ENCODE measurements at regions not wholly inside any gene's neighbourhood (a gene's known extent, or its start where the extent isn't known, plus 50 kb on each side); places are given as distances from the start of the nearest gene placed in this dataset.

GRCh38 chr22:48834404-48834803 lies 993.3 kb downstream of the BRD1 start:
- TF ChIP-seq, protein P1, sequence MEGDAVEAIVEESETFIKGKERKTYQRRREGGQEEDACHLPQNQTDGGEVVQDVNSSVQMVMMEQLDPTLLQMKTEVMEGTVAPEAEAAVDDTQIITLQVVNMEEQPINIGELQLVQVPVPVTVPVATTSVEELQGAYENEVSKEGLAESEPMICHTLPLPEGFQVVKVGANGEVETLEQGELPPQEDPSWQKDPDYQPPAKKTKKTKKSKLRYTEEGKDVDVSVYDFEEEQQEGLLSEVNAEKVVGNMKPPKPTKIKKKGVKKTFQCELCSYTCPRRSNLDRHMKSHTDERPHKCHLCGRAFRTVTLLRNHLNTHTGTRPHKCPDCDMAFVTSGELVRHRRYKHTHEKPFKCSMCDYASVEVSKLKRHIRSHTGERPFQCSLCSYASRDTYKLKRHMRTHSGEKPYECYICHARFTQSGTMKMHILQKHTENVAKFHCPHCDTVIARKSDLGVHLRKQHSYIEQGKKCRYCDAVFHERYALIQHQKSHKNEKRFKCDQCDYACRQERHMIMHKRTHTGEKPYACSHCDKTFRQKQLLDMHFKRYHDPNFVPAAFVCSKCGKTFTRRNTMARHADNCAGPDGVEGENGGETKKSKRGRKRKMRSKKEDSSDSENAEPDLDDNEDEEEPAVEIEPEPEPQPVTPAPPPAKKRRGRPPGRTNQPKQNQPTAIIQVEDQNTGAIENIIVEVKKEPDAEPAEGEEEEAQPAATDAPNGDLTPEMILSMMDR (conservative IDR thresholded peaks at IDR 0.05; ENCODE audit: low read depth in 2 of 2), result no peak
- TF ChIP-seq EZH2 (IDR thresholded peaks at IDR 0.05; ENCODE audit: low read depth, unreplicated experiment) (no peak), REST (IDR thresholded peaks at IDR 0.05; ENCODE audit: unreplicated experiment) (no peak), EZH2phosphoT487 (IDR thresholded peaks at IDR 0.05; ENCODE audit: unreplicated experiment) (no peak), POLR2AphosphoS5 (IDR thresholded peaks at IDR 0.05; ENCODE audit: low read depth) (no peak)

Measured in GM23338 (cell line).